Prostate gland (tissue), 2 donors: ENCODE measurements at regions not wholly inside any gene's neighbourhood (a gene's known extent, or its start where the extent isn't known, plus 50 kb on each side); places are given as distances from the start of the nearest gene placed in this dataset.

Experiments
- CTCF ChIP-seq, 4 experiments: fragments of 200-600 bp in 2 of 4; fragments of 450-650 bp in 2 of 4; sonication (generic) in 2 of 4; IDR thresholded peaks; 1 replicate in 3 of 4; 2 replicates in 1 of 4; pipeline ENCODE4 v1.5.1; 2016 to 2019; ENCODE audit warnings: antibody characterized with exemption in 4 of 4, mild to moderate bottlenecking in 2 of 4, moderate library complexity in 2 of 4
- POLR2A ChIP-seq: fragments of 450-650 bp; IDR thresholded peaks from one replicate; pipeline ENCODE4 v1.6.1; 2016; ENCODE audit warnings: antibody characterized with exemption, mild to moderate bottlenecking
- POLR2AphosphoS5 ChIP-seq: sonication (generic); formaldehyde crosslinking; IDR thresholded peaks from one replicate; pipeline ENCODE4 v1.6.1; 2017; ENCODE audit warnings: antibody characterized with exemption

GRCh38 chr2:118489712-118490299, 357.6 kb downstream of the EN1 start:
- no peak for TF ChIP-seq POLR2A
- no peak for TF ChIP-seq CTCF (IDR thresholded peaks at IDR 0.05)
- TF ChIP-seq POLR2AphosphoS5 = no peak
